Muscle of back (tissue), 3 donors: ENCODE measurements at regions not wholly inside any gene's neighbourhood (a gene's known extent, or its start where the extent isn't known, plus 50 kb on each side); places are given as distances from the start of the nearest gene placed in this dataset.
"Not testable (repeated sequence)": the region's sequence is repeated elsewhere in the genome, so short reads cannot be mapped to it uniquely, and the experiment has no call there.

Experiments used
- DNase-seq, 3 donors: peaks; one replicate each; pipeline versions ENCODE4 v3.0.0 to v3.0.0-alpha.2; 2013

- DNase-seq, result no peak
Observed at GRCh38 chr3:18546632-18547031, 121.5 kb upstream of the SATB1 start.

DNA sequence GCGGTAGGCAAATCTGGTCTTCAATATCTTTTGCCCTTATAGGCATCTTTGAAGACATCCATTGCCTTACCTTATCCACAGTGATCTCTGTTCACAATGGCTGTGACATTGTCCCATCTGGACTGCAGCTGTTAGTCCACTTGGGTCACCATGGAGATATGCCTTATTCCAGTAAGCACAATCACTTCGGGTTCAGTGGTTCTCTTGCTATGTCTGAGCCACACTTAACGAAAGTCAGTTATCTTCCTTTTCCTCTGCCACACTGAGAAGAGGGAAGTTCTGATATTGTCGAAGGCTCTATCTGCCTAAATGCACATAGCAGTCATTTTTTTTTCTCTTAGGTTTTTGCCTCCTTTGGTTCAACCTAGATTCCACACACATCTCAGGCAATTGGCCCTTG, 119.0 kb upstream of the SATB1 start:
- no peak for DNase-seq

DNA sequence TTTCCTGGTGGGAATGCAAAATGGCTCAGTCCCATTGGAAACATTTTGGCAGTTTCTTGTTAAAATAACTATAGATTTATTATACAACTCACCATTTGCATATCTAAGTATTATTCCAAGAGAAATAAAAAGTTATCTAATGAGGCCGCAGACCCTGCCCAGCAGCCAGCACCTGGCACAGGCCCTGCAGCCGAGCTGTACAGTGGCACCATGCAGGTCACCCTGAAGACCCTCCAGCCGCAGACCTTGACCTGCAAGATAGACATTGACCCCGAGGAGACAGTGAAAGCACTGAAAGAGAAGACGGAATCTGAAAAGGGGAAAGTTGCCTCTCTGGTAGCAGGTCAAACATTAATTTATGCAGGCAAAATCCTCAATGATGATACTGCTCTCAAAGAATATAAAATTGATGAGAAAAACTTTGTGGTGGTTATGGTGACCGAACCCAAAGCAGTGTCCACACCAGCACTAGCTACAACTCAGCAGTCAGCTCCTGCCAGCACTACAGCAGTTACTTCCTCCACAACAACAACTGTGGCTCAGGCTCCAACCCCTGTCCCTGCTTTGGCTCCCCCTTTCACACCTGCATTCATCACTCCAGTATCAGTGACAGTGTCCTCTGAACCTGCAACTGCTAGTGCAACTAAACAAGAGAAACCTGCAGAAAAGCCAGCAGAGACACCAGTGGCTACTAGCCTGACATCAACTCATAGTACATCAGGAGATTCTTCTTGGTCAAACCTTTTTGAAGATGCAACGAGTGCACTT, 113.5 kb upstream of the SATB1 start:
- DNase-seq, result no peak

- no peak for DNase-seq
Observed at GRCh38 chr3:18533039-18533438, 107.9 kb upstream of the SATB1 start.

- DNase-seq, result no peak
Observed at GRCh38 chr3:18531662-18532061, 106.5 kb upstream of the SATB1 start.

DNA sequence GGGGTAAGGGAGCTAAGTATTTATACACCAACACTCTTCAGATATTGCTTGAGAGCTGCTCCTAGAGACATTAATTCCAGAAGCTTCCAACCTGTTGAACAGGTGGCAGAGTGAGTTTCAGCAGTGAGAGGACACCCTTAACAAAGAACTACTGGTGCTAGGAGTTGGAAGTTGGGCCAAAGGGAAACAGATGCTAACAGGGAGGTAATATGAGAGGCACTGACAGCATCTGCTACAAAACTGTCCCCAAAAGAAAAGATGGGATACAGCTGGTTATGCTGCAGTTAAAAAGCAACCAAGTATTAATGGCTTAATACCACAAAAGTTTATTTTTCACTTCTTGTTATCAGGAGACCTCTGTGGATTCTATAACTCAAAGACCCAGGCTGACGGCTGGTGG, 104.5 kb upstream of the SATB1 start:
- DNase-seq, result peak; percentile 6 to 45 (median 11)

DNA sequence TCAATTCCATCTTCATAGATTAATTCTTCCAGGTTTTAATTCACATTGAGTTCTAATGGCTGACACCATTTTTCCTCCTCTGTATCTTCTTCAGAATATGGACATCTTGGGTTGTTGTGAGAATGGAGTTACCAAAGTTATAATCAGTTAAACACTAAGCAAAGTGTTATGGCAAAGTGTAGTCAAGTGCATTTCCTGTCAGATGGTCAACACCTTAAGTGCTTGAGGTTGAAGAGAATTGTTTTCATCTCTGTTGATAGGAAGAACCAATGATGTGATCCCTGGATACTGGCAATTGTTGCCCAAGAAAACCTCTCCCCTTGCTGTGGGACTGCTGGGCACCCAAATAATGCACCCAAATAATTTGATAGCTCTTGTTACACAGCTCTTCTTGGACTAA, 102.6 kb upstream of the SATB1 start:
- no peak for DNase-seq

DNA sequence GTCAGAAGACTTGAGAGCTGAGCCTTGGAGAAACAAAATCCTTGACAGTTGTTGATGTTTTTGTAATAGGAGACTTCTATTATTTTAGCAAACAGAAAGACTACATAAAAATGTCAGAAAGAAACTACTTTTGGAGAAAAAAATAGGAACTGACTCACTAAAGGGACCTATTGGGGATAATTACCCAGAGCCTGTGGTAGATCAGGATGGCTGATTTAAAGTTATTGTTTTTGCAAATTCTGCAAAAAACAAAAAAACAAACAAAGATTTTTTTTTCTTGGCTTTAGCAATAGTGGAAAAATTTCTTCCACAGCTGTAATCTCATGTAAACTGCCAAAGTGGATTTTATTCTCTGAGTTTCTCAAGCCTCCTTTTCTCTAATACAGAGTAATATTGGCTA, 101.5 kb upstream of the SATB1 start:
- DNase-seq, result peak; percentile 10 to 47 (median 22)

GRCh38 chr3:18516170-18516569, 91.0 kb upstream of the SATB1 start:
- DNase-seq, result not testable (repeated sequence)

DNA sequence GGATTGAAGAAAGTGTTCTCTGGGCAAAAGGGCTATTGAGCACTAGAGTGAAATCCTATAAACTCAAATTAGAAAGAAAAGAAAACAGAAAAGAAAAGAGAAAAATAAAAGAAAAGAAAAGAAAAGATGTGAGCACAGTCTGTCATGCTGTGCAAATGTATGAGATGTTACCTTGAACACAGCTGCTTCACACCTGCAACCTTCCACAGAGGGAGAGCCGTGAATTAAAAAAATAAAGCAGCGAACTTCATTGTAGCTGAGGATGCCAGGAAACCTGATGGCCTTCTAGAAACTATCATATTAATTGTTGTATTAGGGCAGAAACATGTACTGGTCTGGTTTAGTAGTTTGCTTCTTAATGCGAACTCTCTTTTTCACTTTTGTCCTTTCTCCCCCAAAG, 88.0 kb upstream of the SATB1 start:
- DNase-seq, result no peak

DNA sequence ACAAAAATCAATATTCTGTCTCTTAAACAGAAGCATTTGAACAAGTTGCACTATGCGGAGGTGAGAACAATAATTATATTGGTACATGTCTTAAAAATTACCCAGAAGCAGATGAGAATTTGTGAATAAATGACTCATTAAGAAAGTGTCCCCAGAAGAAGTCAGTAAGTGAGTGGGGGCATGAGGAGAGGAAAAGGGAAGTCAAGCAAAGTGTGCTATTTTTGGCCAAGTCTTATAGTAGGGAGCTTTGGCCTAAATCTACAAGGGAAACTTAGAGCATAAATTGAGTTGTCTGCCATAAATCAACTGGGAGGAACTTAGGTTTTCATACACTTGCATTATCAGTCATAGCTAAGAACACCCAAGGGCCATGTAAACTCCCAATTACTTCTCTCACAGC, 86.9 kb upstream of the SATB1 start:
- DNase-seq, result no peak

- DNase-seq, result no peak
Observed at GRCh38 chr3:18510947-18511346, 85.8 kb upstream of the SATB1 start.

DNA sequence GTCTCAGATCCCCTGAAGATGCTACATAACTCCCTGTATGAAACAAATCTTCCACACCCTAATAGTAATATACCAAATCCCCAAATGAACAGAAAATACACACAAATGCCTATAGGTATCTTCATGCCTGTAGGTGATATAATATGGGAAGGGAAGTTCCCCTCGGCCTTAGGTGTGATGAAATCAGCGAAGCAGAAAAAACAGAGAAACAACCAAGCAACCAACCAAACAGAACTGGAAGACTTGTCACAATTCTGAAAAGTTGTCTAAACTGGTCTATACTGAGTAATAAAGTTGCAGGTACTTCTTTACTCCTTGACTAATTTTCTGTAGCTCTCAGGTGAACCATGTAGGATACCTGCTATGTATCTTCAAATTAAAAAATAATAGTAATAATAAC, 82.2 kb upstream of the SATB1 start:
- DNase-seq, result no peak

- no peak for DNase-seq
Observed at GRCh38 chr3:18505056-18505455, 79.9 kb upstream of the SATB1 start.

- no peak for DNase-seq
Observed at GRCh38 chr3:18501679-18502343, 76.7 kb upstream of the SATB1 start.

GRCh38 chr3:18500322-18500721, 75.2 kb upstream of the SATB1 start:
- DNase-seq, result no peak

DNA sequence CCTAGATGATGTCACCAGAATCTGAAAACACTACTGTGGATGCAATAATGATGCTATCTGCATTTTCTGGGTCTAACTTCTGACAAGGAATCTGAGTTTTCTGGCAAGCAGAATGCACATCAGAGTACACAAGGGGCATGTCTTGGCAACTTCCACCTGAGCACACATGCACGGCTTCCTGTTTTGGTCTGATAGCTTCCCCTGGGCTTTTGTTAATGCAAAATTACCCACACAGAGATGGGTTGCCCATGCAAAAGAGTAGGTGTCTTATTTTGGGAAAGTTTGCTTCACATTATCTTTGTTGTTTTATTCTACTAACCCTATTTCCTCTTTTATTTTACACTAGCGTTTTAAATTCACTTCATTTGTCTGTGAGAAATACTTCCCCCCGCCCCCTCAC, 74.2 kb upstream of the SATB1 start:
- DNase-seq, result peak in 1 of 3 donors; percentile 5

- no peak for DNase-seq
Observed at GRCh38 chr3:18494251-18494650, 69.1 kb upstream of the SATB1 start.

DNA sequence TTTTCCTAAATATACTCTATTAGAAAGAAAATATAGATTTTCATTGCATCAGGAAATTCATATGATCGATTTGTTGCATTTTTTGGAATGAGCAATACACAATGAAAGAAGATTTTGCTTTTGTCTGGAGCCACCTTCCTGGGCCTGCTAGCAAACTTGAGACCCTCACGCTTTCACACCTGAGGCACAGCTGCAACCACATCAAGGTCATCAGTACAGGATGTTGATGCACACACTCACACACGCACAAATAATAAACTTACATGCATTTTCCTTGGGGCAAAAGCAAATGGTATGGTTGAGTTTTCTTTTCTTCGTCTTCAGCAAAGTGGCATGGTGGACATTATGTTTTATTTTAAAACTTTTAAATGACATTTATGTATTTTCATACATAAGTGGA, 64.8 kb upstream of the SATB1 start:
- no peak for DNase-seq

GRCh38 chr3:18483226-18483625, 58.1 kb upstream of the SATB1 start:
- no peak for DNase-seq

- peak in 1 of 3 donors; percentile 6 for DNase-seq
Observed at GRCh38 chr3:18481946-18482548, 56.9 kb upstream of the SATB1 start.

DNA sequence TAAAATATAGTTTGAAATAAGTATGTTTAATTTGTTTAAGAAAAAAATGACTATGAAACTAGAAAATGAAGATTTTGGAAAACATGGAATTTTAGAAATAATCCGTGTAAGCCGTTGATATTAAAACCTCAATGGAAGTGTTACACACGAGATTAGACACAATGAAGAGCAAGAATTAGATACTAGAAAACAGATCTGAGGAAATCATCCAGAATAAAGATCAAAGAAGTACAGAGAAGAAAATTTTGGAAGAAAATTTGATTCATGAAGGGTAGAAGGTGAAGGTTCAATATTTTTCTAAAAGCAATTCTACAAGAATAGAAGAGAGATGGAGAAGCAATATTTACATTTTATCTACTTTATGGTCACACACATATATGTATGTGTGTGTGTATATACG, 52.5 kb upstream of the SATB1 start:
- DNase-seq, result no peak
